Cardiac fibroblast (primary cell): ENCODE measurements at regions not wholly inside any gene's neighbourhood (a gene's known extent, or its start where the extent isn't known, plus 50 kb on each side); places are given as distances from the start of the nearest gene placed in this dataset.

Experiments
- DNase-seq, 2 donors: peaks; one replicate each; pipeline versions ENCODE4 v3.0.0 to v3.0.0-alpha.2; 2010; ENCODE audit warnings: low read depth in 2 of 2
- H3K4me3 ChIP-seq, 2 donors: replicated peaks in 1 of 2; 1 replicate in 1 of 2; 2 replicates in 1 of 2; pipeline ENCODE4 v1.5.1; 2011; ENCODE audit warnings: low read depth in 2 of 2, low read length in 2 of 2, mild to moderate bottlenecking in 2 of 2, moderate library complexity in 1 of 2
- TF ChIP-seq, protein P1 (sequence below): IDR thresholded peaks from one replicate; pipeline ENCODE4 v1.5.1; 2011; ENCODE audit warnings: low read depth, mild to moderate bottlenecking, low read length, inconsistent platforms

DNA sequence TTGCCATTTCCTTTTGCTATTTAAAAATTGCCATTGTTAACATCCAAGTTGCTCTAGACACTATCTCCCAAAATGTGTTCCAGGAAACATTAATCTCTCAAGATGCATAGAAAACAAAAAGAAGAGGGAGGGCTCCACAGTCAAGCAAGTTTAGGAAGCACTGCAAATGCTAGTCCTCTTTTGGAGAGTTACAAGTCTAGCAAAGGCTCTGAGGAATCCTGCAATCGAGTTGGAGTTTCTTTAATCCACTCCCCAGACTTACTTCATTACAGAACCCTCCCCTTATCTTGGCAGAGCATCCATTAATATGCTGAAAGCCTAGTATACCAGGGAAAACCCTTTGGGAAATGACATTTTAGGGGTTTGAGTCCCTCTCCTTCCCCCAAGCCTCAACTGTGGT lies 147.9 kb downstream of the SYF2 start:
- TF ChIP-seq, protein P1, sequence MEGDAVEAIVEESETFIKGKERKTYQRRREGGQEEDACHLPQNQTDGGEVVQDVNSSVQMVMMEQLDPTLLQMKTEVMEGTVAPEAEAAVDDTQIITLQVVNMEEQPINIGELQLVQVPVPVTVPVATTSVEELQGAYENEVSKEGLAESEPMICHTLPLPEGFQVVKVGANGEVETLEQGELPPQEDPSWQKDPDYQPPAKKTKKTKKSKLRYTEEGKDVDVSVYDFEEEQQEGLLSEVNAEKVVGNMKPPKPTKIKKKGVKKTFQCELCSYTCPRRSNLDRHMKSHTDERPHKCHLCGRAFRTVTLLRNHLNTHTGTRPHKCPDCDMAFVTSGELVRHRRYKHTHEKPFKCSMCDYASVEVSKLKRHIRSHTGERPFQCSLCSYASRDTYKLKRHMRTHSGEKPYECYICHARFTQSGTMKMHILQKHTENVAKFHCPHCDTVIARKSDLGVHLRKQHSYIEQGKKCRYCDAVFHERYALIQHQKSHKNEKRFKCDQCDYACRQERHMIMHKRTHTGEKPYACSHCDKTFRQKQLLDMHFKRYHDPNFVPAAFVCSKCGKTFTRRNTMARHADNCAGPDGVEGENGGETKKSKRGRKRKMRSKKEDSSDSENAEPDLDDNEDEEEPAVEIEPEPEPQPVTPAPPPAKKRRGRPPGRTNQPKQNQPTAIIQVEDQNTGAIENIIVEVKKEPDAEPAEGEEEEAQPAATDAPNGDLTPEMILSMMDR = no peak

DNA sequence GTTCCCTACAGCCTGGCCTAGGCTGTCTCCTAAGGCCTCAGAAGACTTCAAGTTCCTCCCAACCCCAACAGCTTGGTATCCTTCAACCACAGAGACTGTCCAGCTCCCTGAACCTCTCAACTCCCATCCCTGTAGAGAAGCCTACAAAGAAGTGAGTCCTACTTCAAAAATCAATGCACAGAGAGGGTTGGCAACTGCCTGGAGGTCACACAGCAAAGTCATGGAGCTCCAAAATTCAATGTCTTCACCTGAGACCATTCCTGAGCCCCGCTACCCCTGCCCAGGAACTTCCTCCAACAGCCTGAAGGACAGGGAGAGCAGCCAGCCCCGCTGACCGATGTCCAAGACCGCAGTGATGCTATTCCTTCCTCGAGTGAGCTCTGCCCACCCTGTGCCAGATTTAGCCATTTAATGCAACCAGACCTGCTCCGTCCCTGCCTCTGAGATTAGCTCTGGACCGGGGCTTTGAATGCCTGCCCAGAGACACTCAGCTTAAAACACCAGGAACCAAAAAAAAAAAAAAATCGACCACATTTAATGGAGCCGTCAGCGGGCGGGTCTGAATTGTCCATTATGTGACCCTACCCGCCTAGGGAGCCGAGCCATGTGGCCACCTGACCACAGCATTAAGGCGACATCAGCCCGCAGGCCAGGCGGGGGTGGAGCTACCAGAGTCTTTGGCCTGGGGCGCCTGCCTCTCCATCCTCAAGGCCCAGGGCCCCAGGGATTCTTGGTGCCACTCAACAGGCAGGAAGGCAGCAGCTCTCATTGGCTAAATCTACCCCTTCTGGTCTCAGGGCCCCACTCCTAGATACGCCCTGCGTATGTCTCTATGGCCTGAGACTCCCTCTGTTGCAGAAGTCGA lies 148.6 kb downstream of the SYF2 start:
- TF ChIP-seq, protein P1 = no peak
- no peak for DNase-seq
- no peak overlapping the region for H3K4me3 ChIP-seq

More for the DNA sequence above, 147.9 kb downstream of the SYF2 start:
- no peak overlapping the region for H3K4me3 ChIP-seq
- no peak for DNase-seq

DNA sequence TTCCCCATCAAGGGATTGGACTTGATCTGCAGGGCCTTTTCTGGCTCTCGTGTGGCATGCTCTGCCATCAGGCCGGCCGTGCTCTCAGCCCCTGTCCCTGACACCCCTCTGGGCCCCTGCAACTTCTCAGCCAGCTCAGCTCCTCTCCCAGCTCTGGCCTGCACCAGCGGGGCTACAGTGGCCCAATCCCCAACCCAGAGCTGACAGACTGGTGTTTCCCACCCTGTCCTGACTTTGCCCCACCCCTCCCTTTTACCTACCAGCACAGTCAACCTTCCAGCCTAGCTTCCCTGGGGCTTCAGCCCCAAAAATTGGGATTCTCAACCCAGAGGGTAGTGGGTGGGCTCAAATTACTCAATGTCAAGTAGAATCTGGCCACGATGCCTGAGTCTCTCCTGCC lies 149.3 kb downstream of the SYF2 start:
- H3K4me3 ChIP-seq = no peak overlapping the region
- DNase-seq = no peak
- TF ChIP-seq, protein P1 = no peak

DNA sequence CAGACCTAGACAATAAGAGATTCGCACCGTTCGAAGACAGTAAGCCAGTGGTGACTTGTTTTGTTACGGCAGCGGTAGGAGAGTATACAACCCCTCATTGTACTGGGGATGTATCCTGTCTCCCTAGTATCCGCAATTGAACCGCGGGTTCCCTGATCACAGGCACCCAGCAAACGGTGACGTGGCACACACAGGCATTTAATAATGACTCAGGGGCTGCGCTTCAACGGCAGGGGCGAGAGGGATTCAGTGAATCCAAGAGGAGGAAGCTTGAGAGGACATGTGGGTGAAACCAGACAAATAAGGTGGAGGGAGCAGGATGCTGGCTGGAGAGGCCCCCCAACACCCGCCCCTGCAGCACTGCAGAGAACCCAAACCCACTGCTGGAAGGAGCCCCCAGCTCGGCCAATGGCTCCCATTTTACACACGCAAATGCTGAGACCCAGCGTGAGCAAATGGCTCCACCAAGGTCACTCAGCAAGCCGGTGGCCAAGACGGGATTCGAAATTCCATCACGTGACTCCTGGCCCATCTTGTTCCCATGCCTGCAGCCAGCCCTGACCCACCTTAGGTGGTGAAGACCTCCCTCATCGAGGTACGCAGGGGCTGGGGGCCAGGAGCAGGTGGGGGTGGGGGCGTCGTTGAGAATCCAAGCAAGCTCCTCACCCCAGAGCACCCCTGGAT lies 149.9 kb downstream of the SYF2 start:
- TF ChIP-seq, protein P1 = no peak
- no peak for DNase-seq
- H3K4me3 ChIP-seq = no peak overlapping the region

DNA sequence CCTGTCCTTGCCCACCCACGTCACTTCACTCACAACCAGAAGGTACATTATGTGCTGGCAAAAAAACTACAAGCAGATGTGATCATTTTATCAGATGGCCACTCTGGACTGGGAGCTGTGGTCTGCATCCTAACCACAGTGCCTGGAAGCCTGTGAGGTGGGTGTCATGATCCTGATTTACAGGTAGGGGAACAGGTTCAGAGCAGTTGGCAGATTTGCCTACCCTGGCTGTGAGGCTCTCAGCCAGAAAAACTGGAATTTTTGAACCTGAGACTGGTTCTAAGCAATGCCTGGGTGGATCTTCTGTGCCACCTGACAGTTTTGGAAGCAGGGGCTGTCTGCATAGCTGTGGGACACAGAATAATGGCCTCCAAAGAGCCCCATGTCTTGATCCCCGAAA lies 150.8 kb downstream of the SYF2 start:
- H3K4me3 ChIP-seq = no peak overlapping the region
- DNase-seq = no peak
- TF ChIP-seq, protein P1 = no peak

DNA sequence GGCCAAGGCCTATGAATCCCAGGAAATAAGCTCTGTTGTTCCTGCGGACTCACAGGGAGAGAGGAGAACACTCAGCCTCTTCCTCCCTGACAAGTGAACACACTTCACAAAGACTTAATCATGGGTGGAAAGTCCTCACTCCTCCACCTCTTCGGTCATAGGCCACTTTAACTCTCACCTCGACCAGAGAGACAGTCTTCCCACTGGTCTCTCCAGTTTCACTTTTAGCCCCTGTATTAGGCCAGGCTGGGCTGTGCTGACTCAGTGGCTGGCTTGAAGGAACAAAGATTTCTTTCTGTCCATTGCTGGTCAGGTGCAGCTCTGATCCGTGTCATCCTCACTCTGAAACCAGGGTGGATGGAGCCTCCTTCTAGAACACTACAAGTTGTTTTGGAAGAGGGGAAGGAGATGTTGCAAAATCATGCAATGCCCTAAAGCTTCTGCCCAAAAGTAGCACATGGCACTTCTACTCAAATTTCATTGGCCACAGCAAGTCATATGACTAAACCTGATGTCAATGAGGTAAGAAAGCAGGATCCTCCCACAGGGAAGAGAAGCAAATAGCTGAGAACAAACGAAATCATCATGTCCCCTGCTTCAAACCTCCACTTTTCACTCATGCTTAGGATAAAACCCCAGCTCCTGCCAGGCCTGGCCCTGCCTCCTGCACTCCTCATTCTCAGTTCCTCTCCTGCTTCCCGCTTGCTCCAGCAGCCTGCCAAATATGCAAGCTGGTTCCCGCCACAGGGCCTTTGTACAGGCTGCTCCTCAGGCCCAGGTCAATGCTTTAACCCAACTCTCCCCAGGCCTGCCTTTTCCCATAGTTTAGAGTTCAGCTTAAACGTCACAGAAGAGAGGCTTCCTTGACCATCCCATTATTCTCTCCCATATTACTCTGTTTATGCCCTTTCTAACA lies 150.5 kb upstream of the RUNX3 start:
- TF ChIP-seq, protein P1 = no peak
- H3K4me3 ChIP-seq = no peak overlapping the region
- DNase-seq = peak; percentile 25 to 26
